ENCODE measurements at regions not wholly inside any gene's neighbourhood (a gene's known extent, or its start where the extent isn't known, plus 50 kb on each side); places are given as distances from the start of the nearest gene placed in this dataset.
"Not testable (repeated sequence)": the region's sequence is repeated elsewhere in the genome, so short reads cannot be mapped to it uniquely, and the experiment has no call there.

- no peaks in the 10 kb centered on the region for H3K36me3 Mint-ChIP-seq (ENCODE audit: low read depth)
- no peaks in the 10 kb centered on the region for H3K4me1 Mint-ChIP-seq
- H3K9me3 ChIP-seq (ENCODE audit: control insufficient read depth, low read length, poor library complexity, severe bottlenecking), result no peaks in the 10 kb centered on the region
- no peaks in the 10 kb centered on the region for H3K27me3 Mint-ChIP-seq
- no peak overlapping the region for H3K4me3 Mint-ChIP-seq
- ATAC-seq (no peak), DNase-seq (no peak)
- no peak overlapping the region for H3K27ac Mint-ChIP-seq
Measured at GRCh38 chr2:146709004-146709403, 1135.8 kb upstream of the ACVR2A start.

GRCh38 chr2:146701183-146701582 lies 1143.6 kb upstream of the ACVR2A start:
- Mint-ChIP-seq H3K36me3 (ENCODE audit: low read depth) (no peaks in the 10 kb centered on the region), H3K27ac (no peak overlapping the region), H3K27me3 (no peaks in the 10 kb centered on the region), H3K4me1 (no peaks in the 10 kb centered on the region), H3K4me3 (no peak overlapping the region)
- ATAC-seq (no peak), DNase-seq (no peak)
- no peaks in the 10 kb centered on the region for H3K9me3 ChIP-seq (ENCODE audit: control insufficient read depth, low read length, poor library complexity, severe bottlenecking)

GRCh38 chr2:146697307-146697706 lies 1147.5 kb upstream of the ACVR2A start:
- no peak overlapping the region for H3K27ac Mint-ChIP-seq
- no peak for ATAC-seq
- no peaks in the 10 kb centered on the region for H3K27me3 Mint-ChIP-seq

GRCh38 chr2:146696787-146697186 lies 1148.0 kb upstream of the ACVR2A start:
- H3K4me1 Mint-ChIP-seq; H3K27me3 Mint-ChIP-seq; H3K36me3 Mint-ChIP-seq (ENCODE audit: low read depth); H3K4me3 Mint-ChIP-seq; DNase-seq; ATAC-seq; H3K27ac Mint-ChIP-seq; H3K9me3 ChIP-seq (ENCODE audit: control insufficient read depth, low read length, poor library complexity, severe bottlenecking): not testable (repeated sequence)

More at GRCh38 chr2:146697307-146697706, 1147.5 kb upstream of the ACVR2A start:
- H3K36me3 Mint-ChIP-seq (ENCODE audit: low read depth), result no peaks in the 10 kb centered on the region
- DNase-seq, result no peak
- no peaks in the 10 kb centered on the region for H3K9me3 ChIP-seq (ENCODE audit: control insufficient read depth, low read length, poor library complexity, severe bottlenecking)
- H3K4me3 Mint-ChIP-seq, result no peak overlapping the region
- no peaks in the 10 kb centered on the region for H3K4me1 Mint-ChIP-seq

GRCh38 chr2:146681991-146682390 lies 1162.8 kb upstream of the ACVR2A start:
- no peaks in the 10 kb centered on the region for H3K9me3 ChIP-seq (ENCODE audit: control insufficient read depth, low read length, poor library complexity, severe bottlenecking)
- Mint-ChIP-seq H3K27ac (no peak overlapping the region), H3K36me3 (ENCODE audit: low read depth) (no peaks in the 10 kb centered on the region), H3K4me1 (no peaks in the 10 kb centered on the region), H3K4me3 (no peak overlapping the region), H3K27me3 (no peaks in the 10 kb centered on the region)
- DNase-seq (no peak), ATAC-seq (no peak)

- no peak for DNase-seq
Measured at GRCh38 chr2:146678516-146678915, 1166.3 kb upstream of the ACVR2A start.

GRCh38 chr2:146677280-146677679 lies 1167.5 kb upstream of the ACVR2A start:
- H3K9me3 ChIP-seq (ENCODE audit: control insufficient read depth, low read length, poor library complexity, severe bottlenecking), result no peaks in the 10 kb centered on the region
- Mint-ChIP-seq H3K4me3 (no peak overlapping the region), H3K36me3 (ENCODE audit: low read depth) (no peaks in the 10 kb centered on the region), H3K4me1 (no peaks in the 10 kb centered on the region), H3K27ac (no peak overlapping the region), H3K27me3 (no peaks in the 10 kb centered on the region)
- ATAC-seq, result no peak
- DNase-seq, result no peak

More at GRCh38 chr2:146678516-146678915, 1166.3 kb upstream of the ACVR2A start:
- ATAC-seq, result no peak
- Mint-ChIP-seq H3K27ac (no peak overlapping the region), H3K4me3 (no peak overlapping the region), H3K27me3 (no peaks in the 10 kb centered on the region), H3K4me1 (no peaks in the 10 kb centered on the region), H3K36me3 (ENCODE audit: low read depth) (no peaks in the 10 kb centered on the region)
- H3K9me3 ChIP-seq (ENCODE audit: control insufficient read depth, low read length, poor library complexity, severe bottlenecking), result no peaks in the 10 kb centered on the region

GRCh38 chr2:146669735-146670134 lies 1175.1 kb upstream of the ACVR2A start:
- H3K4me1 Mint-ChIP-seq, result no peaks in the 10 kb centered on the region
- no peak overlapping the region for H3K27ac Mint-ChIP-seq
- DNase-seq (no peak), ATAC-seq (no peak)
- peaks cover 7% of the 10 kb centered on the region for H3K27me3 Mint-ChIP-seq
- no peaks in the 10 kb centered on the region for H3K9me3 ChIP-seq (ENCODE audit: control insufficient read depth, low read length, poor library complexity, severe bottlenecking)
- peaks cover 2% of the 10 kb centered on the region for H3K36me3 Mint-ChIP-seq (ENCODE audit: low read depth)
- no peak overlapping the region for H3K4me3 Mint-ChIP-seq

GRCh38 chr2:146666340-146666739 lies 1178.5 kb upstream of the ACVR2A start:
- DNase-seq (no peak), ATAC-seq (no peak)
- no peaks in the 10 kb centered on the region for H3K9me3 ChIP-seq (ENCODE audit: control insufficient read depth, low read length, poor library complexity, severe bottlenecking)
- Mint-ChIP-seq H3K4me3 (no peak overlapping the region), H3K36me3 (ENCODE audit: low read depth) (peaks cover 2% of the 10 kb centered on the region), H3K4me1 (no peaks in the 10 kb centered on the region), H3K27ac (no peak overlapping the region), H3K27me3 (peaks cover 7% of the 10 kb centered on the region)

GRCh38 chr2:146665800-146666199 lies 1179.0 kb upstream of the ACVR2A start:
- H3K4me1 Mint-ChIP-seq, result no peaks in the 10 kb centered on the region
- H3K27me3 Mint-ChIP-seq, result peaks cover 7% of the 10 kb centered on the region
- H3K36me3 Mint-ChIP-seq (ENCODE audit: low read depth), result peaks cover 2% of the 10 kb centered on the region
- DNase-seq (no peak), ATAC-seq (no peak)
- H3K9me3 ChIP-seq (ENCODE audit: control insufficient read depth, low read length, poor library complexity, severe bottlenecking), result no peaks in the 10 kb centered on the region
- no peak overlapping the region for H3K4me3 Mint-ChIP-seq
- H3K27ac Mint-ChIP-seq, result no peak overlapping the region

GRCh38 chr2:146661473-146662096 lies 1183.2 kb upstream of the ACVR2A start:
- Mint-ChIP-seq H3K4me3 (no peak overlapping the region), H3K4me1 (no peaks in the 10 kb centered on the region), H3K27me3 (peaks cover 2% of the 10 kb centered on the region), H3K36me3 (ENCODE audit: low read depth) (no peaks in the 10 kb centered on the region), H3K27ac (no peak overlapping the region)
- ATAC-seq (no peak), DNase-seq (no peak)
- H3K9me3 ChIP-seq (ENCODE audit: control insufficient read depth, low read length, poor library complexity, severe bottlenecking), result no peaks in the 10 kb centered on the region

- no peak for DNase-seq
- no peaks in the 10 kb centered on the region for H3K27me3 Mint-ChIP-seq
- H3K4me1 Mint-ChIP-seq, result no peaks in the 10 kb centered on the region
- no peak for ATAC-seq
- no peak overlapping the region for H3K4me3 Mint-ChIP-seq
- no peaks in the 10 kb centered on the region for H3K9me3 ChIP-seq (ENCODE audit: control insufficient read depth, low read length, poor library complexity, severe bottlenecking)
- H3K36me3 Mint-ChIP-seq (ENCODE audit: low read depth), result no peaks in the 10 kb centered on the region
- H3K27ac Mint-ChIP-seq, result no peak overlapping the region
Measured at GRCh38 chr2:146659976-146660375, 1184.9 kb upstream of the ACVR2A start.

GRCh38 chr2:146652311-146652710 lies 1192.5 kb upstream of the ACVR2A start:
- no peaks in the 10 kb centered on the region for H3K9me3 ChIP-seq (ENCODE audit: control insufficient read depth, low read length, poor library complexity, severe bottlenecking)
- ATAC-seq (no peak), DNase-seq (no peak)
- no peaks in the 10 kb centered on the region for H3K27me3 Mint-ChIP-seq
- no peaks in the 10 kb centered on the region for H3K36me3 Mint-ChIP-seq (ENCODE audit: low read depth)
- no peaks in the 10 kb centered on the region for H3K4me1 Mint-ChIP-seq
- H3K4me3 Mint-ChIP-seq, result no peak overlapping the region
- H3K27ac Mint-ChIP-seq, result no peak overlapping the region

GRCh38 chr2:146651361-146651760 lies 1193.5 kb upstream of the ACVR2A start:
- ATAC-seq, result no peak
- no peaks in the 10 kb centered on the region for H3K27me3 Mint-ChIP-seq
- no peaks in the 10 kb centered on the region for H3K9me3 ChIP-seq (ENCODE audit: control insufficient read depth, low read length, poor library complexity, severe bottlenecking)
- no peak overlapping the region for H3K27ac Mint-ChIP-seq
- DNase-seq, result no peak
- no peaks in the 10 kb centered on the region for H3K36me3 Mint-ChIP-seq (ENCODE audit: low read depth)
- no peaks in the 10 kb centered on the region for H3K4me1 Mint-ChIP-seq
- no peak overlapping the region for H3K4me3 Mint-ChIP-seq
